ENCODE measurements at regions not wholly inside any gene's neighbourhood (a gene's known extent, or its start where the extent isn't known, plus 50 kb on each side); places are given as distances from the start of the nearest gene placed in this dataset.
"Not testable (repeated sequence)": the region's sequence is repeated elsewhere in the genome, so short reads cannot be mapped to it uniquely, and the experiment has no call there.

DNA sequence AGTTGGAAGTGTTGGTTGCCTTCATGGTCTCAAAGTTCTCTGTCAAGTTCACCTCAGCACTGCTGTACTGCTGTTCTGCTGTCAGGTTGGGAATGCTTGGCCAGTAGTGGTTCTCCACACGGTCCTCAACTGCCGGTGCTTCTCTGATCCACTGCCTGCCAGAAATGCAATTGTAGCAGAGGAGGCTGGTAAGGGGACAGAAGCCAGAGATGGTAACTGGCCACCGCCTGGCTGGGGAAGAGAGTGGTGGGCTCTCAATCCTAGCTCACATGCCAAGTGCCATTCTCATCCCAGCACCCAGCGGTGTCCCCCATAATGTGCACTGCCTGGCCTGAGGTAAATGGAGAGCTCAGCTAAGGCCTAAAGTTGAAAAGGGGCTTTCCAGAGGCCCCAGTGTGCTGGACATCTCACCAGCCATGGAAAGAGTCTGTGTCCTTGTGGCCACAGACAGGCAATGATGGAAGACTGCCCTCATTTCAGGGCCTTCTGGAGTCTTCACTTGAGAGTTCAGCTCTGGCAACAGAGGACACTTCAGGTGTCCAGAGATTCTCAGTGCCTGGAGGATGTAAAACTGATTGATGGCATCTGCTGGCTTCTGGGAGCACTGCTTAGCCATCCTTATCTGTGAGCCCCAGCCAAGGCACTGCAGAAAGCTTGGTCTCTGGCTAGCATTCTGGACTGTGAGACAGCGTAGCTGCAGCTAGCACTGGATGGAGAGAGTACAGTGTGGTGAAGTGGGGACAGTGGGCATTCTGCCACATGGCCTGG, 4229.7 kb upstream of the OR11H1 start:
- FAIRE-seq; CTCF ChIA-PET (ENCODE audit: partially characterized antibody); H3K27ac ChIP-seq (ENCODE audit: low read depth, low read length); H2BK12ac ChIP-seq (ENCODE audit: low read depth, low read length); H2AFZ ChIP-seq (ENCODE audit: low read length); H4K91ac ChIP-seq (replicated peaks; ENCODE audit: insufficient read length, low read length); H3K9ac ChIP-seq (replicated peaks in 1 of 4; ENCODE audit: extremely low read depth in 1 of 4, low read depth in 3 of 4, low read length in 3 of 4); H3K4me3 ChIP-seq (ENCODE audit: extremely low read depth in 1 of 4, insufficient read depth in 2 of 4, low read depth in 3 of 4, low read length in 4 of 4); POLR2A ChIA-PET (ENCODE audit: partially characterized antibody); H3K4me1 ChIP-seq (replicated peaks in 1 of 4; ENCODE audit: control insufficient read depth in 3 of 4, insufficient read depth in 4 of 4, low read length in 3 of 4); H3K27me3 ChIP-seq (replicated peaks in 1 of 4; ENCODE audit: control insufficient read depth in 3 of 4, extremely low read depth in 1 of 4, insufficient read depth in 3 of 4, low read length in 3 of 4); H3K79me2 ChIP-seq (ENCODE audit: control insufficient read depth in 1 of 2, insufficient read depth in 2 of 2, low read length in 2 of 2); H4K5ac ChIP-seq (ENCODE audit: insufficient read length, low read depth, low read length); H3K79me1 ChIP-seq (ENCODE audit: low read depth, low read length); H3K4me2 ChIP-seq (ENCODE audit: insufficient read depth in 1 of 2, low read depth in 2 of 2, low read length in 2 of 2); H3K14ac ChIP-seq (ENCODE audit: insufficient read length); H2AK5ac ChIP-seq (ENCODE audit: low read depth, low read length); H3K18ac ChIP-seq (ENCODE audit: extremely low read depth, low read length); H2BK20ac ChIP-seq (ENCODE audit: low read length); H2BK120ac ChIP-seq (replicated peaks; ENCODE audit: low read depth, low read length); H3K23me2 ChIP-seq (ENCODE audit: low read depth, low read length); H3K4ac ChIP-seq (replicated peaks; ENCODE audit: insufficient read length, low read depth, low read length); H3K36me3 ChIP-seq (ENCODE audit: control insufficient read depth in 2 of 4, insufficient read depth in 4 of 4, low read length in 3 of 4); H2BK15ac ChIP-seq (ENCODE audit: low read length); H3K23ac ChIP-seq (ENCODE audit: insufficient read length); H3K56ac ChIP-seq (replicated peaks; ENCODE audit: insufficient read length, low read depth, low read length); H4K20me1 ChIP-seq (replicated peaks in 1 of 2; ENCODE audit: control insufficient read depth in 1 of 2, insufficient read depth in 2 of 2, low read length in 2 of 2); H4K8ac ChIP-seq (ENCODE audit: extremely low read depth, insufficient read depth, low read length); DNase-seq (ENCODE audit: low read depth in 1 of 2, low spot score in 2 of 2); H2BK5ac ChIP-seq (ENCODE audit: low read depth, low read length): not testable (repeated sequence)
- 62% methylated on average over 5 of the region's 5 CpGs; no CpG with 5 or more reads in 1 of the 2 experiments for WGBS, 2 experiments (ENCODE audit: extremely low coverage in 1 of 2, insufficient coverage in 1 of 2, insufficient read length in 1 of 2, insufficient replicate concordance in 2 of 2, low coverage in 1 of 2, low lambda C conversion rate in 2 of 2, missing lambda C conversion rate in 1 of 2)
- peaks cover 37 to 57% of the 10 kb centered on the region in 2 experiments for H3K9me3 ChIP-seq (ENCODE audit: insufficient read depth in 2 of 2, low read depth in 1 of 2, low read length in 1 of 2)

DNA sequence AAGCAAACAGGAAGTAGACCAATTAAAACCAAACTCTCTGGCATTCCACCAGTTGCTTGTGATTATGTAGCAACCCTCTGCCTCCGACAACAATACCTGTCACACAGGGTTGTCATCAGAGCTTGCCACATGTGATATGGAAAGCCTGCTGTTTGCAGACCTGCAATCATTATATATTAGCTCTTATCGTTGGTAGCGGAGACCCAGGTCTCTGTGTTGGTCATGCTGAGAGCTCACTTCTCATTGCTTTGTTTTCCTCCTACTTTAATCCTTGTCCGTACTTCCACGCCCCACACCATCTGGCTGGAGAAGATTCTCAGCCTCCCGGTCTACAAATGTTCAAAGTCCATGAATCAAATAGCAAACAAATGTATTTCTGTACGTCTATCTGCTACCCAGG, 4225.6 kb upstream of the OR11H1 start:
- H3K18ac ChIP-seq (ENCODE audit: extremely low read depth, low read length); H2BK120ac ChIP-seq (replicated peaks; ENCODE audit: low read depth, low read length); H2AFZ ChIP-seq (ENCODE audit: low read length); H3K4ac ChIP-seq (replicated peaks; ENCODE audit: insufficient read length, low read depth, low read length); H3K4me2 ChIP-seq (ENCODE audit: insufficient read depth in 1 of 2, low read depth in 2 of 2, low read length in 2 of 2); H4K20me1 ChIP-seq (replicated peaks in 1 of 2; ENCODE audit: control insufficient read depth in 1 of 2, insufficient read depth in 2 of 2, low read length in 2 of 2); H2BK20ac ChIP-seq (ENCODE audit: low read length); CTCF ChIA-PET (ENCODE audit: partially characterized antibody); H4K91ac ChIP-seq (replicated peaks; ENCODE audit: insufficient read length, low read length); H3K9ac ChIP-seq (replicated peaks in 1 of 4; ENCODE audit: extremely low read depth in 1 of 4, low read depth in 3 of 4, low read length in 3 of 4); H4K5ac ChIP-seq (ENCODE audit: insufficient read length, low read depth, low read length); H4K8ac ChIP-seq (ENCODE audit: extremely low read depth, insufficient read depth, low read length); H3K27ac ChIP-seq (ENCODE audit: low read depth, low read length); POLR2A ChIA-PET (ENCODE audit: partially characterized antibody); H2BK12ac ChIP-seq (ENCODE audit: low read depth, low read length); H2BK15ac ChIP-seq (ENCODE audit: low read length); DNase-seq (ENCODE audit: low read depth in 1 of 2, low spot score in 2 of 2); H3K23ac ChIP-seq (ENCODE audit: insufficient read length); FAIRE-seq; H3K23me2 ChIP-seq (ENCODE audit: low read depth, low read length); H3K36me3 ChIP-seq (ENCODE audit: control insufficient read depth in 2 of 4, insufficient read depth in 4 of 4, low read length in 3 of 4); H3K4me1 ChIP-seq (replicated peaks in 1 of 4; ENCODE audit: control insufficient read depth in 3 of 4, insufficient read depth in 4 of 4, low read length in 3 of 4); H2AK5ac ChIP-seq (ENCODE audit: low read depth, low read length); H3K56ac ChIP-seq (replicated peaks; ENCODE audit: insufficient read length, low read depth, low read length); H3K4me3 ChIP-seq (ENCODE audit: extremely low read depth in 1 of 4, insufficient read depth in 2 of 4, low read depth in 3 of 4, low read length in 4 of 4); H2BK5ac ChIP-seq (ENCODE audit: low read depth, low read length); H3K79me2 ChIP-seq (ENCODE audit: control insufficient read depth in 1 of 2, insufficient read depth in 2 of 2, low read length in 2 of 2); H3K79me1 ChIP-seq (ENCODE audit: low read depth, low read length); H3K27me3 ChIP-seq (replicated peaks in 1 of 4; ENCODE audit: control insufficient read depth in 3 of 4, extremely low read depth in 1 of 4, insufficient read depth in 3 of 4, low read length in 3 of 4); H3K14ac ChIP-seq (ENCODE audit: insufficient read length): not testable (repeated sequence)
- WGBS, 2 experiments (ENCODE audit: extremely low coverage in 1 of 2, insufficient coverage in 1 of 2, insufficient read length in 1 of 2, insufficient replicate concordance in 2 of 2, low coverage in 1 of 2, low lambda C conversion rate in 2 of 2, missing lambda C conversion rate in 1 of 2) = 81% methylated on average over 7 of the region's 7 CpGs; no CpG with 5 or more reads in 1 of the 2 experiments
- peaks cover 50 to 73% of the 10 kb centered on the region in 2 experiments for H3K9me3 ChIP-seq (ENCODE audit: insufficient read depth in 2 of 2, low read depth in 1 of 2, low read length in 1 of 2)
